Hepatocyte (in vitro differentiated cells): ENCODE measurements at regions not wholly inside any gene's neighbourhood (a gene's known extent, or its start where the extent isn't known, plus 50 kb on each side); places are given as distances from the start of the nearest gene placed in this dataset.

ENCODE experiments used
- DNase-seq: peaks from one replicate; pipeline ENCODE4 v3.0.0-alpha.2; 2016; ENCODE audit warnings: low spot score
- H2AFZ ChIP-seq: fragments of 200-600 bp; sonication (generic); 2 replicates; pipeline ENCODE4 v1.6.0; 2016; ENCODE audit warnings: antibody characterized with exemption, mild to moderate bottlenecking
- H3K27ac ChIP-seq: fragments of 200-600 bp; sonication (generic); 2 replicates; pipeline ENCODE4 v1.5.1; 2016; ENCODE audit warnings: mild to moderate bottlenecking
- H3K27me3 ChIP-seq: fragments of 200-600 bp; sonication (generic); 2 replicates; pipeline ENCODE4 v1.6.1; 2016
- H3K36me3 ChIP-seq: fragments of 200-600 bp; sonication (generic); replicated peaks from 2 replicates; pipeline ENCODE4 v1.5.1; 2016; ENCODE audit warnings: low read depth; ENCODE audit not compliant: insufficient read depth
- H3K4me1 ChIP-seq: fragments of 200-600 bp; sonication (generic); 2 replicates; pipeline ENCODE4 v1.5.1; 2016; ENCODE audit warnings: mild to moderate bottlenecking, moderate library complexity; ENCODE audit not compliant: insufficient read depth
- H3K4me2 ChIP-seq: fragments of 200-600 bp; sonication (generic); 2 replicates; pipeline ENCODE4 v1.6.0; 2016
- H3K4me3 ChIP-seq: fragments of 200-600 bp; sonication (generic); 2 replicates; pipeline ENCODE4 v1.5.1; 2016; ENCODE audit warnings: mild to moderate bottlenecking
- H3K79me2 ChIP-seq: fragments of 200-600 bp; sonication (generic); 2 replicates; pipeline ENCODE4 v1.6.0; 2017; ENCODE audit warnings: mild to moderate bottlenecking
- H3K9me2 ChIP-seq: fragments of 200-600 bp; sonication (generic); replicated peaks from 2 replicates; pipeline ENCODE4 v1.6.0; 2017; ENCODE audit warnings: mild to moderate bottlenecking; ENCODE audit not compliant: insufficient read depth
- H3K9me3 ChIP-seq: fragments of 200-600 bp; sonication (generic); 2 replicates; pipeline ENCODE4 v1.5.1; 2016; ENCODE audit warnings: low read depth, mild to moderate bottlenecking
- H4K20me1 ChIP-seq: fragments of 200-600 bp; sonication (generic); 2 replicates; pipeline ENCODE4 v1.6.0; 2016; ENCODE audit warnings: mild to moderate bottlenecking; ENCODE audit not compliant: insufficient read depth, poor library complexity, severe bottlenecking
- CTCF ChIP-seq: fragments of 200-600 bp; sonication (generic); IDR thresholded peaks from 2 replicates; pipeline ENCODE4 v1.5.1; 2016; ENCODE audit warnings: antibody characterized with exemption, mild to moderate bottlenecking; ENCODE audit not compliant: poor library complexity
- EZH2 ChIP-seq: fragments of 200-600 bp; sonication (generic); IDR thresholded peaks from 2 replicates; pipeline ENCODE4 v1.6.1; 2016; ENCODE audit warnings: antibody characterized with exemption, mild to moderate bottlenecking, borderline replicate concordance
- EZH2phosphoT487 ChIP-seq: fragments of 200-600 bp; sonication (generic); IDR thresholded peaks from one replicate; pipeline ENCODE4 v1.6.1; 2018; ENCODE audit warnings: antibody characterized with exemption, mild to moderate bottlenecking, low read depth, moderate library complexity; ENCODE audit not compliant: unreplicated experiment, severe bottlenecking
- WGBS: methylation state at CpG from one replicate; pipeline ENCODE4 v1.1.6; 2016; ENCODE audit warnings: low lambda C conversion rate; ENCODE audit errors: missing lambda C conversion rate; 5-methylcytosine and 5-hydroxymethylcytosine counted together

GRCh38 chr17:83014940-83015910 is 64.2 kb upstream of the METRNL start:
- Histone ChIP-seq H3K4me2 (no peak overlapping the region), H2AFZ (no peak overlapping the region), H3K27me3 (no peaks in the 10 kb centered on the region), H4K20me1 (no peaks in the 10 kb centered on the region), H3K4me1 (peaks cover 6% of the 10 kb centered on the region), H3K27ac (no peak overlapping the region), H3K79me2 (no peaks in the 10 kb centered on the region), H3K9me3 (no peaks in the 10 kb centered on the region), H3K9me2 (no peaks in the 10 kb centered on the region), H3K4me3 (no peak overlapping the region), H3K36me3 (no peaks in the 10 kb centered on the region)
- 96% methylated on average over 29 of the region's 33 CpGs for WGBS
- no peak for DNase-seq
- TF ChIP-seq EZH2 (no peak), CTCF (no peak), EZH2phosphoT487 (no peak)

GRCh38 chr17:83018658-83019193 is 60.7 kb upstream of the METRNL start:
- Histone ChIP-seq H3K9me3 (no peaks in the 10 kb centered on the region), H3K27me3 (no peaks in the 10 kb centered on the region), H3K9me2 (no peaks in the 10 kb centered on the region), H3K27ac (no peak overlapping the region), H3K79me2 (no peaks in the 10 kb centered on the region), H4K20me1 (no peaks in the 10 kb centered on the region), H3K4me3 (no peak overlapping the region), H3K36me3 (no peaks in the 10 kb centered on the region), H3K4me1 (no peaks in the 10 kb centered on the region), H3K4me2 (no peak overlapping the region), H2AFZ (no peak overlapping the region)
- DNase-seq = no peak
- no peak for TF ChIP-seq EZH2
- 98% methylated on average over 23 of the region's 23 CpGs for WGBS

GRCh38 chr17:83019376-83019775 is 60.0 kb upstream of the METRNL start:
- no peak for DNase-seq

More at GRCh38 chr17:83019376-83019775, 60.0 kb upstream of the METRNL start:
- H3K27ac ChIP-seq = no peak overlapping the region
- no peaks in the 10 kb centered on the region for H3K9me3 ChIP-seq
- no peaks in the 10 kb centered on the region for H3K79me2 ChIP-seq
- H3K4me1 ChIP-seq = no peaks in the 10 kb centered on the region
- no peak overlapping the region for H3K4me2 ChIP-seq
- no peak overlapping the region for H3K4me3 ChIP-seq
- TF ChIP-seq EZH2phosphoT487 (no peak), EZH2 (no peak), CTCF (no peak)
- H2AFZ ChIP-seq = no peak overlapping the region
- H3K27me3 ChIP-seq = no peaks in the 10 kb centered on the region
- no peaks in the 10 kb centered on the region for H4K20me1 ChIP-seq
- WGBS = 77% methylated on average over 10 of the region's 10 CpGs
- no peaks in the 10 kb centered on the region for H3K36me3 ChIP-seq
- H3K9me2 ChIP-seq = no peaks in the 10 kb centered on the region
